ENCODE measurements at regions not wholly inside any gene's neighbourhood (a gene's known extent, or its start where the extent isn't known, plus 50 kb on each side); places are given as distances from the start of the nearest gene placed in this dataset.

DNA sequence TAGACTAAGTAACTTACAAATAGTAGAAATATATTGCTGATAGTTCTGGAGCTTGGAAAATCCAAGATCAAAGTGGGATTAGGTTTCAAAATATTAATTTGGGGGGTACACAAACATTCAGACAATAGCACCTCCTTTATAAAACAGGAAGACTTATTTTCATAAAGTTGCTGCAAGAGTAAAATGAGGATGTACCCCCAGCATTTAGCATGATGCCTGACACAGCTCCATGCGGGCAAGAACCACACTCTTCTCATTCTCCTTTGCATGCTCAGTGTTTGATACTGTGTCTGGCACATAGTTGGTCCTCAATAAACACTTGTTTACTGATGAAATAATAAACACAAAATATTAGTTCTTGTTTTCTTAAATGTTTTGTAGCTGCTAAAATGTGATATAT lies 332.9 kb downstream of the TFAP2A start:
- WGBS (ENCODE audit: extremely low coverage, insufficient read length, low lambda C conversion rate), result no CpG with 5 or more reads among the region's 1 CpG
- no peak overlapping the region for H3K27ac ChIP-seq (ENCODE audit: insufficient read length, low read depth, low read length)
- H3K4ac ChIP-seq (ENCODE audit: low read depth, low read length), result no peak overlapping the region
- H3K56ac ChIP-seq (ENCODE audit: insufficient read length, low read depth, low read length), result no peak overlapping the region
- no peak overlapping the region for H4K8ac ChIP-seq (replicated peaks; ENCODE audit: insufficient read length, low read depth, low read length)
- no peak overlapping the region for H2BK15ac ChIP-seq (ENCODE audit: low read depth, low read length)
- H2BK5ac ChIP-seq (ENCODE audit: insufficient read length, low read length), result no peak overlapping the region
- no peak for DNase-seq
- H3K14ac ChIP-seq (ENCODE audit: insufficient read depth, low read length), result no peak overlapping the region
- no peaks in the 10 kb centered on the region for H3K36me3 Mint-ChIP-seq (ENCODE audit: insufficient read depth in 1 of 3, low read depth in 3 of 3)
- no peaks in the 10 kb centered on the region for H3K4me1 Mint-ChIP-seq
- H2BK12ac ChIP-seq (ENCODE audit: insufficient read length, low read depth, low read length), result no peak overlapping the region
- H3K23me2 ChIP-seq (ENCODE audit: insufficient read length, low read depth, low read length, poor library complexity, severe bottlenecking), result no peaks in the 10 kb centered on the region
- H4K20me1 ChIP-seq (ENCODE audit: control insufficient read depth, insufficient read depth, insufficient read length), result no peaks in the 10 kb centered on the region
- H3K4me2 ChIP-seq (ENCODE audit: insufficient read depth, insufficient read length, low read length), result no peak overlapping the region
- H3K4me3 Mint-ChIP-seq, result no peak overlapping the region
- H3K9me3 ChIP-seq (ENCODE audit: control insufficient read depth, low read depth, low read length), result no peaks in the 10 kb centered on the region
- H2BK20ac ChIP-seq (ENCODE audit: low read depth, low read length, poor library complexity, severe bottlenecking), result no peak overlapping the region
- no peaks in the 10 kb centered on the region for H3K79me1 ChIP-seq (ENCODE audit: insufficient read depth, low read depth, low read length, poor library complexity, severe bottlenecking)
- no peak overlapping the region for H2AFZ ChIP-seq (ENCODE audit: low read length)
- no peak overlapping the region for H3T11ph ChIP-seq (ENCODE audit: low read length)
- no peaks in the 10 kb centered on the region for H3K9me3 Mint-ChIP-seq
- no peaks in the 10 kb centered on the region for H3K4me1 ChIP-seq (ENCODE audit: insufficient read depth, low read length)
- TF ChIP-seq, protein P1, sequence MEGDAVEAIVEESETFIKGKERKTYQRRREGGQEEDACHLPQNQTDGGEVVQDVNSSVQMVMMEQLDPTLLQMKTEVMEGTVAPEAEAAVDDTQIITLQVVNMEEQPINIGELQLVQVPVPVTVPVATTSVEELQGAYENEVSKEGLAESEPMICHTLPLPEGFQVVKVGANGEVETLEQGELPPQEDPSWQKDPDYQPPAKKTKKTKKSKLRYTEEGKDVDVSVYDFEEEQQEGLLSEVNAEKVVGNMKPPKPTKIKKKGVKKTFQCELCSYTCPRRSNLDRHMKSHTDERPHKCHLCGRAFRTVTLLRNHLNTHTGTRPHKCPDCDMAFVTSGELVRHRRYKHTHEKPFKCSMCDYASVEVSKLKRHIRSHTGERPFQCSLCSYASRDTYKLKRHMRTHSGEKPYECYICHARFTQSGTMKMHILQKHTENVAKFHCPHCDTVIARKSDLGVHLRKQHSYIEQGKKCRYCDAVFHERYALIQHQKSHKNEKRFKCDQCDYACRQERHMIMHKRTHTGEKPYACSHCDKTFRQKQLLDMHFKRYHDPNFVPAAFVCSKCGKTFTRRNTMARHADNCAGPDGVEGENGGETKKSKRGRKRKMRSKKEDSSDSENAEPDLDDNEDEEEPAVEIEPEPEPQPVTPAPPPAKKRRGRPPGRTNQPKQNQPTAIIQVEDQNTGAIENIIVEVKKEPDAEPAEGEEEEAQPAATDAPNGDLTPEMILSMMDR (conservative IDR thresholded peaks at IDR 0.05), result no peak
- no peak overlapping the region for H4K5ac ChIP-seq (ENCODE audit: insufficient read length, low read depth, low read length)
- H2BK120ac ChIP-seq (ENCODE audit: low read depth, low read length, poor library complexity, severe bottlenecking), result no peak overlapping the region
- no peak overlapping the region for H3K9ac ChIP-seq (ENCODE audit: extremely low read depth, insufficient read length, low read length)
- H3K27me3 Mint-ChIP-seq (ENCODE audit: low read depth), result peaks cover 1% of the 10 kb centered on the region; the same call in 1 of the 2 replicates
- no peak overlapping the region for H4K91ac ChIP-seq (ENCODE audit: insufficient read length, low read depth, low read length)
- no peaks in the 10 kb centered on the region for H3K27me3 ChIP-seq (ENCODE audit: insufficient read depth, low read length)
- H3K27ac Mint-ChIP-seq, result no peak overlapping the region
- H3K79me2 ChIP-seq (ENCODE audit: insufficient read depth, low read length), result no peaks in the 10 kb centered on the region
- no peak overlapping the region for H2AK5ac ChIP-seq (ENCODE audit: insufficient read length, low read length)
- no peak overlapping the region for H3K23ac ChIP-seq (ENCODE audit: insufficient read length, low read depth, low read length)
- H3K18ac ChIP-seq (ENCODE audit: insufficient read length, low read depth, low read length), result no peak overlapping the region

Data from H9 (cell line).